ENCODE measurements at regions not wholly inside any gene's neighbourhood (a gene's known extent, or its start where the extent isn't known, plus 50 kb on each side); places are given as distances from the start of the nearest gene placed in this dataset.

DNA sequence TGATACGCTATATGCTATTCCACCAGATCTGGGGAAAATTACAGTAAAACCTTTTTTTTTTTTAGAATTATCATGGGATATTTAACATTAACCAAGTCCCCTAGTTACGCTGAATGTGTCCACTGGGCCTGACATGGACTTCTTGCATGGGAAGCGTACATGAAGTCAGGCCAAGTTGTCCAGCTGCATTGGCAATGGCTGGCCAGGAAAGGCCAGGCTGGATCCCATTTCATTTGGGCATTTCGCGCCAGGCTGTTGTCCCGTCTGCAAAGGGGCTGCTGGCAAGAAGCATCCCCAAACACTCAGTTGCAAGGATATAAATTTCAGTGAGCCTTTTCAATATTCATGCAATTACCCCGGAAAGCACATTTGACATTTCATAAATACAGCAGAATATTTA is 933.3 kb downstream of the GRID1 start:
- H3K4me1 ChIP-seq: no peaks in the 10 kb centered on the region
- no peak for ATAC-seq
- H3K27me3 ChIP-seq: no peaks in the 10 kb centered on the region
- no peaks in the 10 kb centered on the region for H3K9me3 ChIP-seq
- H3K27ac ChIP-seq: no peak overlapping the region
- intact Hi-C loops (cut with DNase I): no loop called here
- TF ChIP-seq, protein P1, sequence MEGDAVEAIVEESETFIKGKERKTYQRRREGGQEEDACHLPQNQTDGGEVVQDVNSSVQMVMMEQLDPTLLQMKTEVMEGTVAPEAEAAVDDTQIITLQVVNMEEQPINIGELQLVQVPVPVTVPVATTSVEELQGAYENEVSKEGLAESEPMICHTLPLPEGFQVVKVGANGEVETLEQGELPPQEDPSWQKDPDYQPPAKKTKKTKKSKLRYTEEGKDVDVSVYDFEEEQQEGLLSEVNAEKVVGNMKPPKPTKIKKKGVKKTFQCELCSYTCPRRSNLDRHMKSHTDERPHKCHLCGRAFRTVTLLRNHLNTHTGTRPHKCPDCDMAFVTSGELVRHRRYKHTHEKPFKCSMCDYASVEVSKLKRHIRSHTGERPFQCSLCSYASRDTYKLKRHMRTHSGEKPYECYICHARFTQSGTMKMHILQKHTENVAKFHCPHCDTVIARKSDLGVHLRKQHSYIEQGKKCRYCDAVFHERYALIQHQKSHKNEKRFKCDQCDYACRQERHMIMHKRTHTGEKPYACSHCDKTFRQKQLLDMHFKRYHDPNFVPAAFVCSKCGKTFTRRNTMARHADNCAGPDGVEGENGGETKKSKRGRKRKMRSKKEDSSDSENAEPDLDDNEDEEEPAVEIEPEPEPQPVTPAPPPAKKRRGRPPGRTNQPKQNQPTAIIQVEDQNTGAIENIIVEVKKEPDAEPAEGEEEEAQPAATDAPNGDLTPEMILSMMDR (IDR thresholded peaks at IDR 0.05): no peak
- DNase-seq: no peak
- no peaks in the 10 kb centered on the region for H3K36me3 ChIP-seq
- H3K4me3 ChIP-seq: no peak overlapping the region

DNA sequence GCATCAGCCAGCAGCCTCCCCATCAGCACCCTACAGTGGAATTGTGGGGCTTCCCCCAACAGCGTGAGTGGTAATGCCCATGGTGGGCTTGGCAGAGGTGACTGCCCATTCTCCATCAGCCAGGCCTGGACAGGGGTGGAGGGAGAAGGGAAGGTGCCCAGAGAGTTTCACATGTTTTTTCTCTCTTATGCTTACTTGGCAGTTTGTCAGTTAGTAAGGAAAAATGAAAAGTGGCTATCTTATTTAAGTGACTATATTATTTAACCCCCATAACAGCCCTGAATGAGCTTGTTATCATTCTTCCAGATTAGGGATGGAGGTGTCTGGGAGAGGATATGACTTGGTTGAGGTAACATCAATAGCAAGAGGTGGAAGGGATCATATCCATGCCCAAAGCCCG is 921.7 kb downstream of the GRID1 start:
- H3K4me1 ChIP-seq: no peaks in the 10 kb centered on the region
- H3K36me3 ChIP-seq: no peaks in the 10 kb centered on the region
- H3K4me3 ChIP-seq: no peak overlapping the region
- DNase-seq (no peak), ATAC-seq (no peak)
- TF ChIP-seq, protein P1 (IDR thresholded peaks at IDR 0.05): no peak
- intact Hi-C loops (cut with DNase I): no loop called here
- H3K27ac ChIP-seq: no peak overlapping the region
- H3K9me3 ChIP-seq: no peaks in the 10 kb centered on the region
- H3K27me3 ChIP-seq: no peaks in the 10 kb centered on the region

DNA sequence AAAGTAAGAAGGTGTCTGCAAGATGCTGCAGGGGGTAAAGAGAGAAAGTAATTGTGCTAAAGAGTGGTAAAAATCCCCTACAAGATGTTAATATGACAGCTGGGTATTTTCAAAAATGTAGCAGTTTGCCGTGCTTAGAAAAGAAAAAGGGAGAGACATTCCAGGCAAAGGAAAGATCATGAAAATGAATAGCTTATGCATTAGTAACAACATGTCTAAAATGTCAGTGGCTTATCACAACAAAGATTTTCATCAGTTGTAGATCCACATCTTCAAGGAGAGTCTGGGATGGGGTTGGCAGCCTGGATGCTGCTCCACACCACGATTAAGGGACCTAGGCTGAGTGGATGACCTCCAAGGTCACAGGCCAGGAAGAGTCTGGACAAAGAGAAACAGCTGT is 920.9 kb downstream of the GRID1 start:
- intact Hi-C loops (cut with DNase I): no loop called here
- DNase-seq (no peak), ATAC-seq (no peak)
- no peaks in the 10 kb centered on the region for H3K9me3 ChIP-seq
- no peaks in the 10 kb centered on the region for H3K27me3 ChIP-seq
- no peak overlapping the region for H3K4me3 ChIP-seq
- no peak overlapping the region for H3K27ac ChIP-seq
- H3K4me1 ChIP-seq: no peaks in the 10 kb centered on the region
- H3K36me3 ChIP-seq: no peaks in the 10 kb centered on the region
- TF ChIP-seq, protein P1 (IDR thresholded peaks at IDR 0.05): no peak

DNA sequence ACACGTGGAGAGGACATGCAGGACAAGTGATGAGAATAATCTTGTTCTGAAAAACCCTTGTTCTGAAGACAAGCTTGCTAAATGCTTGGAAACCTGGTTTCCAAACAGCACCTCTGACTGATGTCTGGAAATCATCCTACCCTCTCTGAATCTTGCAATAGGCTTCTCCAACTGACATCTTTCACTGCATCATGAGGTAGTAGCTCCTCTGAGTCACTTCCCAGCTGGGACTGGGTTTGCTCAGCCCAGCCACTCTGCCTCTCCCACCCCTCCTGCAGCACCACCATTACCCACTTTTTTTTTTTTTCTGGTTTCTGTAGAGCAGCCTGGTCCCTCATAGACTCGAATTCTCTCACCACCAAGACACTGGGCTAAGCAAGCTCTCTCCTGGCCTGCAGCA is 919.8 kb downstream of the GRID1 start:
- intact Hi-C loops (cut with DNase I): no loop called here
- DNase-seq: no peak

DNA sequence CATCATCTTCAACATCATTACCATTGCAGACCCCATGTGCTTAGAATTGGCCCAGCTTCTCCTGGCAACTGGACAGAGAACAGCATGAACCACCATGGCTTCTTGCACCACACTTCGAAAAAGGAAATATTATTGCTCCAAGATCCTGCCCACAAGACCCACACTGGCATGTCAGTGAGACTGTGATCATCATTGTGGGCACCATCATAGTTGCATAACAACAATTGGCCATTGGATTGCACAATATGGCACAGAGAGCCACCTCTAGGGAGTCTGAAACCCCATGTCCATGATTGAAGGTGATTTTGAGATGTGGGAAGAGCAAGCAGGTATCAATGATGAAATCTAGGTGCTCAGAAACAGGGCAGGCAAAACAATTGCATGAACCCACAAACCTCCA is 918.9 kb downstream of the GRID1 start:
- Histone ChIP-seq H3K9me3 (no peaks in the 10 kb centered on the region), H3K4me1 (no peaks in the 10 kb centered on the region), H3K27ac (no peak overlapping the region), H3K27me3 (no peaks in the 10 kb centered on the region), H3K36me3 (no peaks in the 10 kb centered on the region), H3K4me3 (no peak overlapping the region)
- TF ChIP-seq, protein P1 (IDR thresholded peaks at IDR 0.05): no peak
- ATAC-seq (no peak), DNase-seq (no peak)
- intact Hi-C loops (cut with DNase I): no loop called here

More for the DNA sequence above, 919.8 kb downstream of the GRID1 start:
- TF ChIP-seq, protein P1 (IDR thresholded peaks at IDR 0.05): no peak
- Histone ChIP-seq H3K9me3 (no peaks in the 10 kb centered on the region), H3K27ac (no peak overlapping the region), H3K4me3 (no peak overlapping the region), H3K36me3 (no peaks in the 10 kb centered on the region), H3K27me3 (no peaks in the 10 kb centered on the region), H3K4me1 (no peaks in the 10 kb centered on the region)
- ATAC-seq: no peak

Measured in left lung (tissue), 4 donors.